Body of pancreas (tissue), 4 donors: ENCODE measurements at regions not wholly inside any gene's neighbourhood (a gene's known extent, or its start where the extent isn't known, plus 50 kb on each side); places are given as distances from the start of the nearest gene placed in this dataset.

Experiments
- ATAC-seq: fragments of 150-250 bp; one replicate; pipeline ENCODE4 v1.9.1; 2016
- DNase-seq, 4 donors: peaks; one replicate each; pipeline ENCODE4 v3.0.0-alpha.2; 2019
- H3K27ac ChIP-seq, 4 donors: fragments of 200-600 bp; sonication (generic); 1 replicate in 3 of 4; 2 replicates in 1 of 4; pipeline versions ENCODE4 v1.5.1 to v1.6.1; 2016 to 2019; ENCODE audit warnings: mild to moderate bottlenecking in 1 of 4, mixed read lengths in 1 of 4, moderate library complexity in 1 of 4
- H3K27me3 ChIP-seq, 2 donors: fragments of 200-600 bp; sonication (generic); one replicate each; pipeline ENCODE4 v1.6.0; 2016; ENCODE audit warnings: mild to moderate bottlenecking in 1 of 2
- H3K36me3 ChIP-seq, 2 donors: fragments of 200-600 bp; sonication (generic); replicated peaks in 1 of 2; 2 replicates each; pipeline ENCODE4 v1.5.1; 2016; ENCODE audit warnings: low read depth in 2 of 2; ENCODE audit not compliant: insufficient read depth in 1 of 2
- H3K4me1 ChIP-seq: fragments of 200-600 bp; sonication (generic); one replicate; pipeline ENCODE4 v1.6.0; 2016
- H3K4me3 ChIP-seq, 2 donors: fragments of 200-600 bp; sonication (generic); 1 replicate in 1 of 2; 2 replicates in 1 of 2; pipeline ENCODE4 v1.5.1; 2016 to 2019
- H3K9me3 ChIP-seq, 3 donors: fragments of 200-600 bp; sonication (generic); 1 replicate in 2 of 3; 2 replicates in 1 of 3; pipeline ENCODE4 v1.5.1; 2016
- CTCF ChIP-seq, 7 experiments: fragments of 450-650 bp in 4 of 7; fragments of 200-600 bp in 3 of 7; sonication (generic) in 3 of 7; IDR thresholded peaks; one replicate each; pipeline ENCODE4 v1.5.1; 2016 to 2019; ENCODE audit warnings: antibody characterized with exemption in 7 of 7
- POLR2A ChIP-seq, 3 donors: fragments of 450-650 bp; IDR thresholded peaks; one replicate each; pipeline ENCODE4 v1.6.1; 2016; ENCODE audit warnings: antibody characterized with exemption in 3 of 3, mild to moderate bottlenecking in 2 of 3
- WGBS, 2 donors: methylation state at CpG; one replicate each; pipeline ENCODE4 v1.1.5; 2017; 5-methylcytosine and 5-hydroxymethylcytosine counted together
- intact Hi-C: fragments of 100-400 bp; cut with DNase I; formaldehyde crosslinking; loops from one replicate; pipeline ENCODE4 v1.15.1; 2023

- intact Hi-C loops: no loop called here
- Histone ChIP-seq H3K27ac (no peak overlapping the region), H3K4me3 (no peak overlapping the region), H3K27me3 (no peaks in the 10 kb centered on the region), H3K9me3 (no peaks in the 10 kb centered on the region), H3K36me3 (no peaks in the 10 kb centered on the region), H3K4me1 (no peaks in the 10 kb centered on the region)
- DNase-seq (no peak), ATAC-seq (no peak)
- no peak for TF ChIP-seq POLR2A (IDR thresholded peaks at IDR 0.05)
- no peak for TF ChIP-seq CTCF (IDR thresholded peaks at IDR 0.05)
- WGBS, 2 donors: 47 to 50% methylated on average over 2 of the region's 2 CpGs
These were observed 216.8 kb upstream of the TRAM1L1 start for GRCh38 chr4:117302226-117302625.

GRCh38 chr4:117311215-117311614 is 225.8 kb upstream of the TRAM1L1 start:
- intact Hi-C loops: no loop called here
- Histone ChIP-seq H3K4me3 (no peak overlapping the region), H3K27me3 (no peaks in the 10 kb centered on the region), H3K36me3 (no peaks in the 10 kb centered on the region), H3K9me3 (no peaks in the 10 kb centered on the region), H3K4me1 (no peaks in the 10 kb centered on the region), H3K27ac (no peak overlapping the region)
- no peak for TF ChIP-seq CTCF (IDR thresholded peaks at IDR 0.05)
- TF ChIP-seq POLR2A (IDR thresholded peaks at IDR 0.05): no peak
- DNase-seq (no peak), ATAC-seq (no peak)
- WGBS, 2 donors: 14 to 22% methylated on average over 2 of the region's 2 CpGs

GRCh38 chr4:117311989-117312388 is 226.6 kb upstream of the TRAM1L1 start:
- DNase-seq (no peak), ATAC-seq (no peak)
- H3K4me1 ChIP-seq: no peaks in the 10 kb centered on the region
- no peaks in the 10 kb centered on the region for H3K27me3 ChIP-seq
- intact Hi-C loops: no loop called here
- TF ChIP-seq POLR2A (IDR thresholded peaks at IDR 0.05) (no peak), CTCF (IDR thresholded peaks at IDR 0.05) (no peak)
- H3K9me3 ChIP-seq: no peaks in the 10 kb centered on the region
- H3K27ac ChIP-seq: no peak overlapping the region
- no peaks in the 10 kb centered on the region for H3K36me3 ChIP-seq
- no peak overlapping the region for H3K4me3 ChIP-seq
- 67 to 84% methylated on average over 3 of the region's 3 CpGs for WGBS, 2 donors

- intact Hi-C loops: no loop called here
- WGBS, 2 donors: 81 to 83% methylated on average over 1 of the region's 1 CpG
- no peak overlapping the region for H3K4me3 ChIP-seq
These were observed 239.6 kb upstream of the TRAM1L1 start for GRCh38 chr4:117324851-117325491.

More at GRCh38 chr4:117324851-117325491, 239.6 kb upstream of the TRAM1L1 start:
- ATAC-seq (no peak), DNase-seq (no peak)
- no peaks in the 10 kb centered on the region for H3K4me1 ChIP-seq
- H3K27ac ChIP-seq: no peak overlapping the region
- H3K27me3 ChIP-seq: no peaks in the 10 kb centered on the region
- no peaks in the 10 kb centered on the region for H3K36me3 ChIP-seq
- no peaks in the 10 kb centered on the region for H3K9me3 ChIP-seq
- TF ChIP-seq POLR2A (IDR thresholded peaks at IDR 0.05) (no peak), CTCF (IDR thresholded peaks at IDR 0.05) (no peak)
